Left colon (tissue), 2 donors: ENCODE measurements at regions not wholly inside any gene's neighbourhood (a gene's known extent, or its start where the extent isn't known, plus 50 kb on each side); places are given as distances from the start of the nearest gene placed in this dataset.
A peak's percentile ranks its signal among the peaks of the same experiment; 100 is the strongest.

Experiments used
- ATAC-seq: fragments of 200-7000 bp; cut with Tn5 transposase; one replicate; pipeline ENCODE4 v1.9.1; 2020; ENCODE audit warnings: mild to moderate bottlenecking, moderate library complexity
- DNase-seq, 2 donors: peaks; one replicate each; pipeline ENCODE4 v3.0.0-alpha.2; 2020
- intact Hi-C, 2 donors: fragments of 100-400 bp; cut with DNase I in 1 of 2; cut with micrococcal nuclease in 1 of 2; formaldehyde crosslinking; loops; one replicate each; pipeline versions ENCODE4 v1.11.2 to v1.14.0; 2022; cut with DNase I, micrococcal nuclease
- donor health status: DM: no; HTN: no; CAD: no.
- donor health status: DM: yes; HTN: yes; CAD: no.

GRCh38 chr6:142696123-142697000 is 248.6 kb downstream of the HIVEP2 start:
- DNase-seq (peak; percentile 64 to 72), ATAC-seq (peak; percentile 91)
- intact Hi-C loops, result loop anchor here in 1 of 2 donors (10.0 kb wide), 2 partner anchors 188 to 258 kb away; no protein-coding TSS in a partner anchor

DNA sequence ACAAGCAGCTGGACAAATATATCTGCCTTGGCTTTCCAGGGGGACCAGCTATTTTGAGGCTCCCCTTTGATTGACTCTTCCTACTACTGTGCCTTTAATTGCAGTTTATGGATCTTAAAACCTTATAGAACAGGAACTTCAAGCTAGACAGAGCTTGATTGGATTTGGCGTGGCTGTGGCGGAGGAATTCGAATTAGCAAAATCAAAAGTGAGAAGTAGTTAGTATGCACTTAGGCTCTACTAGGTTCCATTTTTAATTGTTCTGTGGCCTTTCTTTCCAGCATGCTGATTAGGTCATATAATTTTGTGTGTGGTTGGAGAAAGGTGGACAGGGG is 248.0 kb downstream of the HIVEP2 start:
- intact Hi-C loops, result loop anchor here in 1 of 2 donors (10.0 kb wide), 2 partner anchors 188 to 258 kb away; no protein-coding TSS in a partner anchor
- DNase-seq (no peak), ATAC-seq (peak; percentile 62)

DNA sequence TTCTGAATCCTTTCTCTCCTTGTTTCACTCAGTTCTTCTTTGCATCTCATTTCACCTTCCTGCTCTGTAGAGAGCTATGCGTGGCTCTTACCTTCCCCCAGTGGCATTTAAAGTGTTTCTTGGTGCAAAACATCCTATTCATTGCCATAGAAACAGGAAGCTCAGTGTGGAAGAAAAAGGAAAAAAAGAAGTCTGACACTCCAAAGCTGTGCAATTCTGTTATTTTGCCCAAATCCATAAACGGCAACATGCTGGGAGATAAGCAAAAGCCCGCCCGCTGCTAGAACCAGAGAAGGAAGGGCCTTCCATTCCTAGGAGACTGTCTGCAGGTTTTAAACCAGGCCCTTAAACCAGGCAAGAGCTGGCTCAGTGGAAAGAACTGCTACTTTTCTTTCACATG is 247.1 kb downstream of the HIVEP2 start:
- ATAC-seq (no peak), DNase-seq (no peak)
- intact Hi-C loops, result loop anchor here in 1 of 2 donors (10.0 kb wide), 2 partner anchors 187 to 257 kb away; no protein-coding TSS in a partner anchor

GRCh38 chr6:142698751-142699150 is 246.2 kb downstream of the HIVEP2 start:
- intact Hi-C loops, result loop anchor here in 1 of 2 donors (10.0 kb wide), 2 partner anchors 186 to 256 kb away; no protein-coding TSS in a partner anchor
- DNase-seq, result no peak
- no peak for ATAC-seq

DNA sequence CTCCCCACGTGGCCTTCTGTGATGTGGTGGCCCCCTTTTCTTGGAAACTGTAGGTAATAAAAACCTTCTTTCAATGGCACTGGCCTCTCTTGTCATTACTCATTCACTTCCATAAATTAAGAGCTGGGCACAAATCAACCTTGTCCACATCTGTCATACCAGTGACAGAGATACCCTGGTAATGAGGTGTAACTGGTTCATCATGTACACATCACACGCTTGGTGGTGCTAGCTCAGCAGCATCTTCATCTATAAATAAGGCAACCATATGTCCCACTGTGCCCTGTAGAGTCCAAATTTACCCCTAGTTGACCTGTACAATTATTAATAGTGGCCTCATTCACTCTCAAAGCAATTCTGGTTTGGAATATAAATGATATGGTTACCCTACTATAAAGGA is 245.6 kb downstream of the HIVEP2 start:
- ATAC-seq, result no peak
- intact Hi-C loops, result loop anchor here in 1 of 2 donors (10.0 kb wide), 2 partner anchors 185 to 255 kb away; no protein-coding TSS in a partner anchor
- DNase-seq, result no peak

- intact Hi-C loops, result no loop called here
- ATAC-seq, result no peak
Observed at GRCh38 chr6:142700032-142700431, 244.9 kb downstream of the HIVEP2 start.

GRCh38 chr6:142700671-142701312 is 244.2 kb downstream of the HIVEP2 start:
- intact Hi-C loops, result no loop called here
- no peak for DNase-seq
- no peak for ATAC-seq

More at GRCh38 chr6:142700032-142700431, 244.9 kb downstream of the HIVEP2 start:
- DNase-seq, result no peak
